Choroid plexus epithelial cell (primary cell): ENCODE measurements at regions not wholly inside any gene's neighbourhood (a gene's known extent, or its start where the extent isn't known, plus 50 kb on each side); places are given as distances from the start of the nearest gene placed in this dataset.
"Not testable (repeated sequence)": the region's sequence is repeated elsewhere in the genome, so short reads cannot be mapped to it uniquely, and the experiment has no call there.

Source experiments
- DNase-seq: peaks from one replicate; pipeline ENCODE4 v3.0.0-alpha.2; 2010; ENCODE audit warnings: low read depth
- H3K4me3 ChIP-seq: 2 replicates; pipeline ENCODE4 v1.5.1; 2011; ENCODE audit warnings: low read depth, mild to moderate bottlenecking, control low read depth, low read length, moderate library complexity
- CTCF ChIP-seq: conservative IDR thresholded peaks from 2 replicates; pipeline ENCODE4 v1.5.1; 2011; ENCODE audit warnings: low read depth, mild to moderate bottlenecking, control low read depth, inconsistent platforms, low read length, moderate library complexity

- TF ChIP-seq CTCF: no peak
- no peak overlapping the region for H3K4me3 ChIP-seq
- DNase-seq: no peak
Measured at GRCh38 chr1:234914606-234915290, 213.9 kb downstream of the TOMM20 start.

GRCh38 chr1:234913771-234914170 is 214.9 kb downstream of the TOMM20 start:
- no peak for DNase-seq
- no peak overlapping the region for H3K4me3 ChIP-seq
- TF ChIP-seq CTCF: no peak

GRCh38 chr1:234913278-234913649 is 215.4 kb downstream of the TOMM20 start:
- DNase-seq: no peak
- no peak for TF ChIP-seq CTCF
- no peak overlapping the region for H3K4me3 ChIP-seq

GRCh38 chr1:234912548-234913277 is 215.9 kb downstream of the TOMM20 start:
- no peak overlapping the region for H3K4me3 ChIP-seq
- TF ChIP-seq CTCF: no peak
- no peak for DNase-seq

- no peak overlapping the region for H3K4me3 ChIP-seq
- no peak for TF ChIP-seq CTCF
- no peak for DNase-seq
Measured at GRCh38 chr1:234911787-234912186, 216.8 kb downstream of the TOMM20 start.

- not testable (repeated sequence) for H3K4me3 ChIP-seq, DNase-seq
Measured at GRCh38 chr1:234911136-234911535, 217.5 kb downstream of the TOMM20 start.

GRCh38 chr1:234909851-234910250 is 218.8 kb downstream of the TOMM20 start:
- no peak overlapping the region for H3K4me3 ChIP-seq
- DNase-seq: no peak
- no peak for TF ChIP-seq CTCF
